CD1c-positive myeloid dendritic cell (primary cell): ENCODE measurements at regions not wholly inside any gene's neighbourhood (a gene's known extent, or its start where the extent isn't known, plus 50 kb on each side); places are given as distances from the start of the nearest gene placed in this dataset.

Experiments
- DNase-seq: peaks from one replicate; pipeline ENCODE4 v3.0.0-alpha.2; 2016; ENCODE audit errors: extremely low spot score

GRCh38 chr17:33514369-33514768, 221.3 kb upstream of the ASIC2 start:
- DNase-seq = no peak

- no peak for DNase-seq
Measured at GRCh38 chr17:33515974-33516373, 222.9 kb upstream of the ASIC2 start.

GRCh38 chr17:33516645-33517044, 223.6 kb upstream of the ASIC2 start:
- DNase-seq = no peak

GRCh38 chr17:33517746-33518145, 224.7 kb upstream of the ASIC2 start:
- DNase-seq = peak; percentile 4

- no peak for DNase-seq
Measured at GRCh38 chr17:33519692-33520091, 226.6 kb upstream of the ASIC2 start.

- DNase-seq = peak; percentile 16
Measured at GRCh38 chr17:33520426-33521330, 227.6 kb upstream of the ASIC2 start.

GRCh38 chr17:33521784-33522183, 228.7 kb upstream of the ASIC2 start:
- no peak for DNase-seq

GRCh38 chr17:33522623-33523022, 229.5 kb upstream of the ASIC2 start:
- DNase-seq = no peak

GRCh38 chr17:33523577-33523981, 230.5 kb upstream of the ASIC2 start:
- peak; percentile 1 for DNase-seq

- no peak for DNase-seq
Measured at GRCh38 chr17:33525186-33525585, 232.1 kb upstream of the ASIC2 start.

- DNase-seq = no peak
Measured at GRCh38 chr17:33526717-33527116, 233.6 kb upstream of the ASIC2 start.

GRCh38 chr17:33527290-33527689, 234.2 kb upstream of the ASIC2 start:
- no peak for DNase-seq

GRCh38 chr17:33528846-33529245, 235.8 kb upstream of the ASIC2 start:
- DNase-seq = no peak

GRCh38 chr17:33529816-33530215, 236.7 kb upstream of the ASIC2 start:
- DNase-seq = no peak

- no peak for DNase-seq
Measured at GRCh38 chr17:33531311-33531710, 238.2 kb upstream of the ASIC2 start.

- DNase-seq = no peak
Measured at GRCh38 chr17:33534087-33534486, 241.0 kb upstream of the ASIC2 start.

- DNase-seq = no peak
Measured at GRCh38 chr17:33545124-33545523, 252.0 kb upstream of the ASIC2 start.

- no peak for DNase-seq
Measured at GRCh38 chr17:33550261-33550660, 257.2 kb upstream of the ASIC2 start.

GRCh38 chr17:33551075-33551474, 258.0 kb upstream of the ASIC2 start:
- no peak for DNase-seq

- DNase-seq = no peak
Measured at GRCh38 chr17:33551911-33552310, 258.8 kb upstream of the ASIC2 start.

- no peak for DNase-seq
Measured at GRCh38 chr17:33560165-33560564, 267.1 kb upstream of the ASIC2 start.

- DNase-seq = no peak
Measured at GRCh38 chr17:33560871-33561270, 267.8 kb upstream of the ASIC2 start.

- DNase-seq = no peak
Measured at GRCh38 chr17:33561569-33562334, 268.7 kb upstream of the ASIC2 start.
